ENCODE measurements at regions not wholly inside any gene's neighbourhood (a gene's known extent, or its start where the extent isn't known, plus 50 kb on each side); places are given as distances from the start of the nearest gene placed in this dataset.
"Not testable (repeated sequence)": the region's sequence is repeated elsewhere in the genome, so short reads cannot be mapped to it uniquely, and the experiment has no call there.

GRCh38 chr18:6537475-6537874 lies 122.8 kb upstream of the L3MBTL4 start:
- H3K4me3 ChIP-seq (replicated peaks; ENCODE audit: insufficient read depth, low read length) = no peak overlapping the region
- H3K27me3 ChIP-seq (ENCODE audit: insufficient read depth, poor library complexity, severe bottlenecking) = no peaks in the 10 kb centered on the region
- no peak for TF ChIP-seq POLR2AphosphoS5 (IDR thresholded peaks at IDR 0.05; ENCODE audit: low read depth)
- TF ChIP-seq REST (IDR thresholded peaks at IDR 0.05; ENCODE audit: insufficient replicate concordance, low read depth) = no peak
- no peak for TF ChIP-seq CTCF (IDR thresholded peaks at IDR 0.05; ENCODE audit: insufficient read depth, low read length)
- no peak overlapping the region for H3K27ac ChIP-seq (replicated peaks)
- no peak for DNase-seq (ENCODE audit: low read depth in 1 of 2, low spot score in 1 of 2)

GRCh38 chr18:6541131-6541679 lies 126.5 kb upstream of the L3MBTL4 start:
- not testable (repeated sequence) for H3K4me3 ChIP-seq (replicated peaks; ENCODE audit: insufficient read depth, low read length); H3K27me3 ChIP-seq (ENCODE audit: insufficient read depth, poor library complexity, severe bottlenecking); DNase-seq (ENCODE audit: low read depth in 1 of 2, low spot score in 1 of 2); H3K27ac ChIP-seq (replicated peaks)

- no peak for DNase-seq (ENCODE audit: low read depth in 1 of 2, low spot score in 1 of 2)
These were observed 127.6 kb upstream of the L3MBTL4 start for GRCh38 chr18:6542296-6542695.

More at GRCh38 chr18:6542296-6542695, 127.6 kb upstream of the L3MBTL4 start:
- Histone ChIP-seq H3K27me3 (ENCODE audit: insufficient read depth, poor library complexity, severe bottlenecking) (peaks cover 2% of the 10 kb centered on the region), H3K4me3 (replicated peaks; ENCODE audit: insufficient read depth, low read length) (no peak overlapping the region), H3K27ac (replicated peaks) (no peak overlapping the region)
- no peak for TF ChIP-seq GABPA (IDR thresholded peaks at IDR 0.05; ENCODE audit: low read depth)
- no peak for TF ChIP-seq REST (IDR thresholded peaks at IDR 0.05; ENCODE audit: insufficient replicate concordance, low read depth)
- TF ChIP-seq CTCF (IDR thresholded peaks at IDR 0.05; ENCODE audit: insufficient read depth, low read length) = no peak
- no peak for TF ChIP-seq SPI1 (IDR thresholded peaks at IDR 0.05; ENCODE audit: borderline replicate concordance, low read depth)
- no peak for TF ChIP-seq POLR2AphosphoS5 (IDR thresholded peaks at IDR 0.05; ENCODE audit: low read depth)
